HG02610 (cell line): ENCODE measurements at regions not wholly inside any gene's neighbourhood (a gene's known extent, or its start where the extent isn't known, plus 50 kb on each side); places are given as distances from the start of the nearest gene placed in this dataset.
"Not testable (repeated sequence)": the region's sequence is repeated elsewhere in the genome, so short reads cannot be mapped to it uniquely, and the experiment has no call there.

Experiments used
- ATAC-seq: cut with Tn5 transposase; IDR thresholded peaks from one replicate; pipeline ENCODE4 v1.9.1; 2021; ENCODE audit warnings: mild to moderate bottlenecking, moderate library complexity; ENCODE audit not compliant: unreplicated experiment

DNA sequence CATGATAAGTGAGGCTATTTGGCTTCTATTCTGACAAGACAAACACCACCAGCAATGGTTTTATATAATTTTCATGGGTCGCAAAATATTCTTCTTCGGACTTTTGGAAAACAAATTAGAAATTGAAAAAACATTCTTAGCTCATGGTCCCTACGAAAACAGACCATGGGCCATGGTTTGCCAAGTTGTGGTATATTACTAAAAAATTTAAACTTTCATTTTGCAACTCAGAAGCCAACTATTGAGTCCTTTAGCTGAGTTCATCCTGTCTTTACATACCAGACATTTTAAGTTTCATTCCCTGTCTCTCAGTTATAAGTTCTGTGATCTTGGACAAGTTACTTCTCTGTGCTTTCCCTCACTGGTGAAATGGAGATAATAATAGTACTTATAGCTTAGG, 198.1 kb downstream of the CSNK1G3 start:
- no peak for ATAC-seq

DNA sequence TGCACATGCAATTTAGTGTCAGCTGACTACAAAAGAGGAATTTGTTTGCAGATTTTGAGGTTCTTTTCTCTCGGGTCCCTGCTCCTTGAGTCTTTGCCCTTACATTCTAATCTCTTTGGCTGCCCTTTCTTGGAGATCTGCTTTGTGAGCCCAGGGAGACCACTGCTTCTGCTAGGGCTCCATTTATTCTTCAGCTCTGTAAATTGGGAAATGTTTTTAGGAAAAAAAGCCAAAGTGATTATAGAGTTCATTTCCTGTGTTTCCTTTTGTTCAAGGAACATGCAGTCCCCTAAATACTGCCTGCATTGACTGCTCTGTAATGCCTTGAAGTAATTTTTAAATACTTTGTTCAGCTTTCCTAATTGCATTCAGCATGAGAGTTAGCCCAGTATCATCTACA, 197.4 kb downstream of the CSNK1G3 start:
- no peak for ATAC-seq

DNA sequence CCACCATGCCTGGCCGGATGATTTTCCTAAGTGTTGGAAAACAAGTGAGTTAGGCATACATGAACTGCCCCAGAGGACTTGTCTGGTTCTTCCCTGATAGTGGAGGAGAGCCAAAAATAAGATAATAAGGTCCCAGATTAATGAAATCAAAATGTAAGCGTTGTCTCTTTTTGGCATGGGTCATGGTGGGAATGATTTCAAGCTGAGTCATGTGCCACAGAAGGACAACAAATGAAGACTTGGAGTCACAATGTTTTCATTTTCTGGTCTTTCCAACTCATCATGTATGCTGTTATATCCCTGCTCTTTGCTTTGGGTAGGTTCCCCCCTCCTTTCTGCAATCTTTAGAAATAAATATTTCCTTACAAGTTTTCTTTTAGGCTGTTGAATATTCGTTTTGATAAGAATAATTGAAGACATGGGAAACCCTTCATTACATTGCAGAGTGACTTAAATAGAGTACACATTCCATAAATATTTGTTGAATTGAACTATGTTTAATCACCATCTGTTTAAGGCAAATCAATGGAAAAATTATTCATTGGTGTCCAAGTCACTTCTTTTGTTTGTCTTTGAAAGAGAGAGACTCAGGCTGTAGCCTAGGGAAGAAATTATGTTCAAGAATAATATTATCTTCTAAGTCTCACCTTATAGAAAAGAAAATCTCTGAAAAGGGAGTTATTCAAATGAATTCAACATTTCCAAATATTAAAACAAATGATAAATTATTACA, 196.3 kb downstream of the CSNK1G3 start:
- ATAC-seq, result no peak

DNA sequence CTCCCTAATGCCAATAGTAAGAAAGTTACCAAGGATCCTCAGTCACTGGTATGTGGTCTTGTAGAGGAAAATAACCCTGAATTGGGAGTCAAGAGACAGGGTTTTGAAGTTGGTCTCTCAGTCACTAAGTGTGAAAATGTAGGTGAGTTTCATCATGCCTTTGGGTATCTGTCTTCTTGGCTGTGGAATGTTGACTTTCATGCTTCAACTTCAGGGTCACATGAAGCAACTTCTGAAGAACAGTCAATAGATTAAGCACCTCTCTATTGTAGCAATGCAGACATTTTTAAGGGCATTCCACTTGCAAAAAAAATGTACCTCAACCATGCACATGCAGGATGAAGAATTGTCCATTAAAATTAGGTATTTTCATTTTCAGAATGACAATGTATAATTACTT, 194.6 kb downstream of the CSNK1G3 start:
- ATAC-seq, result no peak

GRCh38 chr5:123705741-123706140, 193.8 kb downstream of the CSNK1G3 start:
- ATAC-seq, result no peak

DNA sequence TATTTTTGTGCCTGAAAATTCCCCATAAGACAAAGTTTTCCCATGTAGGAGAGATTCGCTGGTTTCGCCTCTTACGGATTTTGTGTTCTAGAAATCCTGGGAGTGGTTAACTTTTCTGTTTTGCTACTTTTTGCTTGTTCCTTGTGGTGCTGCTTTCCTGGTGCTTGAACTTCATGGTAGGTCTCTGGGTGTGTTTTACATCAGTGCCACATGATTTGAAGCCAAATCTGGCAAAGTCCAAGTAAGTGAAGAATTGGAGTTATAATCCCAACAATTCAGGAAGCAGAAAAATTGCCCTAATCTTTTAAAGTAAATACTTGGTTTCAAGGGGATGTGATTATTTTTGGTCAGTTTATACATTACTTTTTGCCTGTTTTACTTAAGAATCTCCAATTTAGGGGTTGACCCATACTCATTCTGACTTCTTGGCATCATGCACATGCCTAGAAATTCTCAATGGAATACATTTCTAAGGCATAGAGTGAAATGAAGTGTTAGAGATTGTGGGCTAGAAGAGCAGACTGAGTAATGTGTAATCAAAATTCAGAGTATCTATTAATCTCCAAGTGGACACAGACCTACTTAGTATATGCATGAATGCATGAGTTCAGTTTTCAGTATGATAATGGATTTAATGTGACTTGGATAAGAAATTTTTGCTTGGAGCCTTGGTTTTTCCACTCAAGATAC, 189.7 kb downstream of the CSNK1G3 start:
- no peak for ATAC-seq

DNA sequence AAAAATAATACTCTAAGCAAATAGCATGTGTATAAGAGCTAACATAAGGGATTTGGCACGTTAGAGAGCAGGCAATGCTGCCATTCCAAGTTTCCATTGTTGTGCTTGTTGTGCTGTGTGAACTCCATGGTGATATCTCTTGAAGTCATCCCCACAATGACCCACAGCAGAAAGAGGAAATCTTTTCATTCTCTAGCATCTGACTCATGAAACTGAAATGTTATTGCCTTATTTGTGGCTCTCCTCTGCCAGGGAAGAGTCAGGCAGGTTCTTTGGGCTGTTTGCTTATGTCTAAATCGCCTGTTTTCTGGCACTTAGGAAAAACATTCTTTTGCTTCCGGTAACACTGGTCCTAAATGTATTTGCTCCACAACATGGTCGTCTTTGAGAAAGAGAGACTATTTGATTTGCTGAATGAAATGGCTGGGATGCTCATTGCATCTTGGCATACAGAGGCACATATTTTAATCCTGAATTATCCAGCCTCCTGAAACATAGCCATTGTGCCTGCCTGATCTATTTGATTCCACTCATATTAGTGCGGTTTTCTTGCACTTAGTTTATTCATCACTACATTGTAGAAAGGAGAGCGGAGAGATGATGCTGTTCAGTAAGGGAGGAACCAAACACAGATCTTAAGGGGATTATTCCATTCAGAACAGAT, 188.8 kb downstream of the CSNK1G3 start:
- no peak for ATAC-seq

- ATAC-seq, result no peak
These were observed 187.6 kb downstream of the CSNK1G3 start for GRCh38 chr5:123699571-123699970.

- ATAC-seq, result not testable (repeated sequence)
These were observed 187.0 kb downstream of the CSNK1G3 start for GRCh38 chr5:123698937-123699336.

DNA sequence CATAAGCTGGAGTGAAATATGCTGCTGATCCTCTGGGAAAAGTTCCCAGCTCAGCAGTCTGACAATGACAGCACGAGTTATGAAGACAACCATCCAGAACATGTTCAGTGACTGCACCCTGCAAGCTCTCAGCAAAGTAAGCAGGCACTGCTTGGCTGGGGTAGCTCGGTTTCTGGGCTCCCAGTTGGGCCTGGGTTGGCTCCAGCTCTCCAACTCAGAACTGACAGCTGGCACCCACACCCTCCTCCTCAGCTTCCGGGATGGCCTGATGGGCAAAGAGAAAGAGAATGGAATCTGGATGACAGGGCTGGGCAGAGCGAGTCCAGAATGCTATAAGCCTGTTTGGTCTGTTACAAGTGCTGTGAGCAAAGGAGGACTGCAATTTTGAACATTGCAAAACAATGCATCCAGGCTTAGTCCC, 185.0 kb downstream of the CSNK1G3 start:
- ATAC-seq, result no peak

- ATAC-seq, result no peak
These were observed 178.8 kb downstream of the CSNK1G3 start for GRCh38 chr5:123690821-123691220.

DNA sequence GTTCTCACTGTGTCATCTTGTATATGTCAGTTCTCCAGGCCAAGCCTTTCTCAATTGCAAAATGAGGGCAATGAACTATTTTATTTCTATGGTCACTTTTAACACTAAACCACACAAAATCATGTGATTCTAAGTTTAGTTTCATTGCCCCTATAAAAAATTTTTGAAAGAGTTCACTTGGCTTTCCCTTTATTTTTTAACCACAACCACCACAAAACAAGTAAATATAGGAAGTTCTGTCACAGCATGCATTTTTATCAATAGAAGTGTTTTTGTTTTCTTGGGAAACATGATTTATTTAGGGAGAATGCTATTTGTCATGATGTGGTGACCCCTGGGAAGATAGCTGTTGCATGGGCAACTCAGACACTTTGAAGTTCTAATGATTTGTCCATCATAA, 169.1 kb downstream of the CSNK1G3 start:
- ATAC-seq, result no peak

DNA sequence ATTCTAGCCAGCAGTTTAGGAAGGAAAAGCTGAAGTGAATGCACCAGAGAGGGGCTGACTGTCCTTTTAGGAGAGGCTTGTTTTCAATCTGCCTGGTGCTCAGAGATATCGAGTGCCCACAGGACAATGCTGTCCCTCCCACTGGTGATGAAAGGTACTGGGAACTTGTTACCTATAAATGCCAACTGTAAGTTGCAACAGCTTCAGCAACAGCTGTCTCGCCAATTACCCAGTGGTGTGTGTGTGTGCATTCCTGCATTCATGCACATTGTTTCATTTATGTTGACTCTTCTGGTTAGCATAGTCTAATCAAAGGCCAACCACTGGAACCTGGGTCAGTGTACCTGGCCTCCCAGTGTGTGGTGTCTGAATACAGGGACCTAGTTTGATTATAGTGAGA, 161.1 kb downstream of the CSNK1G3 start:
- no peak for ATAC-seq

DNA sequence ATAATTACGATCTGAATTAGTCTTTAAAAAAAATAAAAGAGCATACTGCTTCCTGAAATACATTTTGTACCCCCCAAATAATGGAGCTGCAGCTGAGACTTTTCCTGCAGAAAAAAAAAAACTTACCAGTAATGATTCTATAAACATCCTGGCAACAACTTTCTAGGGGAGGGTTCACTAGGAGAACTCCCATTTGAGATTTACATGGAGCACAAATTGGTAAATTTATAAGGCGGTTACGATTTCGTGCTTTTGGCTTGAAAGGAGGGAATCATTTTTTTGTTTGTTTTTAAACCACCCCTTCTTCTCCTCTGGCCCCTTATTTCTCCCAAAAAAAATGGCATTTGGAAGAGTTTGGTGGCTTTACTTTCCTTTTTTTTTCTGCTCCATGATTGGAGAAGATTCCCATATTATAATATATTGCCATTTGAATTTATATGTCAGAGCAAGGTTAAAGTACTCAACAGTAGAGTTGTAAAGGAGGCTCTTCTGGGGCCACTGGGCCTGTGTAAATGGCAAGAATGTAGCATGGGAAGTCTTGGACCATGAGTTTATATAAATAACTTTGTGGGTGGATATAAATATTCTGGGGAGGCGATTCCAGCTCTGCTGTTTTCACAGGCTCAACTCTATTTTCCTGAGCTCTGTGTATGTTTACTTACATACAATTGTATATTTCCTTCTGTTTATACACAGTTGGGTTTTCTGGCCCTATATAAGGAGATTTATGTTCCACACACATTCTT, 159.9 kb downstream of the CSNK1G3 start:
- ATAC-seq, result no peak

DNA sequence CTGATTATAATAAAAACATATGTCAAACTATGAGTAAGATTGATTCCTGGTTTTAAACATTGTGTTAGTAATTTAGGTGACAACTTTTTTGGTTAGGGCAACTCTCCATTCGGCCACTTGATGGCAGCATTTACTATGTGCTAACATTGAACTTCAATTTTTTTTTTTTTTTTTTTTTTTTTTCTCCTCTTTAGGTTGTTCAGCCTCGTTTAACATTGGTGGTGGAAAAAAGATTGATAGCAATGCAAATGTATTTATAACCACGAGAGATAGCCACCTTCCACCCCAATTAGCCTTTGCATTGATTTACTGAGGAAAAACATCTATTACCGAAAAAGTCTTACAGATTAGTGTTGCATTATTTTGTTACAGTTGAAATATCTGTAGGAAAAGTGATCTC, 159.1 kb downstream of the CSNK1G3 start:
- ATAC-seq, result peak; percentile 40
